A673 (cell line): ENCODE measurements at regions not wholly inside any gene's neighbourhood (a gene's known extent, or its start where the extent isn't known, plus 50 kb on each side); places are given as distances from the start of the nearest gene placed in this dataset.

Experiments used
- BruUV-seq: library from RNA; stranded (reverse); fragments of 400-500 nt; replicated peaks from 2 replicates; lab custom pipeline; 2021; lab: Mats Ljungman, UMichigan
- CTCF ChIA-PET: fragments of 300-600 bp; sonication (Branson Sonifier 250); formaldehyde crosslinking; loops from one replicate; lab custom pipeline; 2022; ENCODE audit warnings: antibody characterized with exemption; lab: Charles Lee
- POLR2A ChIA-PET: fragments of 300-600 bp; sonication (Branson Sonifier 250); formaldehyde crosslinking; loops from one replicate; lab custom pipeline; 2022; ENCODE audit warnings: antibody characterized with exemption; ENCODE audit not compliant: low non-redundant PET; lab: Charles Lee
- DNase-seq: peaks from one replicate; pipeline ENCODE4 v3.0.0-alpha.2; 2015; ENCODE audit warnings: low spot score
- H3K27ac ChIP-seq: fragments of 200-600 bp; sonication (generic); 2 replicates; pipeline ENCODE4 v1.5.1; 2016; ENCODE audit warnings: mixed run types, low read depth, mild to moderate bottlenecking, mixed read lengths, antibody characterized with exemption, low read length; ENCODE audit not compliant: poor library complexity, severe bottlenecking
- H3K27me3 ChIP-seq: fragments of 200-600 bp; sonication (generic); replicated peaks from 2 replicates; pipeline ENCODE4 v1.6.1; 2017; ENCODE audit warnings: mixed run types, low read depth, mild to moderate bottlenecking, mixed read lengths, antibody characterized with exemption, low read length; ENCODE audit not compliant: insufficient read depth, poor library complexity
- H3K36me3 ChIP-seq: fragments of 200-600 bp; sonication (generic); 2 replicates; pipeline ENCODE4 v1.6.1; 2016; ENCODE audit warnings: mixed run types, mild to moderate bottlenecking, mixed read lengths, antibody characterized with exemption, low read length; ENCODE audit not compliant: insufficient read depth, poor library complexity, severe bottlenecking
- H3K4me1 ChIP-seq: fragments of 200-600 bp; sonication (generic); 2 replicates; pipeline ENCODE4 v1.6.1; 2017; ENCODE audit warnings: mixed run types, mild to moderate bottlenecking, mixed read lengths, antibody characterized with exemption, low read length; ENCODE audit not compliant: insufficient read depth, poor library complexity, severe bottlenecking
- H3K4me3 ChIP-seq: fragments of 200-600 bp; sonication (generic); 2 replicates; pipeline ENCODE4 v1.5.1; 2016; ENCODE audit warnings: low read depth, mixed run types, mild to moderate bottlenecking, mixed read lengths, low read length; ENCODE audit not compliant: poor library complexity, severe bottlenecking
- H3K9me3 ChIP-seq: fragments of 200-600 bp; sonication (generic); 2 replicates; pipeline ENCODE4 v1.6.1; 2016; ENCODE audit warnings: mixed run types, low read depth, mild to moderate bottlenecking, mixed read lengths, antibody characterized with exemption, low read length; ENCODE audit not compliant: poor library complexity, severe bottlenecking
- CTCF ChIP-seq: fragments of 300-800, 200-600 bp; sonication (generic); conservative IDR thresholded peaks from 2 replicates; pipeline ENCODE4 v1.5.1; 2017; ENCODE audit warnings: low read depth, mild to moderate bottlenecking, antibody characterized with exemption, low read length, moderate library complexity, mixed read lengths
- EZH2 ChIP-seq: fragments of 200-600 bp; sonication (generic); IDR thresholded peaks from 2 replicates; pipeline ENCODE4 v1.6.1; 2017; ENCODE audit warnings: borderline replicate concordance, low read depth, mild to moderate bottlenecking, mixed read lengths, antibody characterized with exemption, low read length; ENCODE audit not compliant: poor library complexity, severe bottlenecking
- intact Hi-C: fragments of 100-400 bp; cut with micrococcal nuclease; formaldehyde crosslinking; loops from one replicate; pipeline ENCODE4 v1.10.0; 2022; ENCODE audit not compliant: unreplicated experiment

GRCh38 chr21:33998402-33998801 is 75.0 kb upstream of the MRPS6 start:
- intact Hi-C loops = no loop called here
- CTCF ChIA-PET = no interaction called here
- BruUV-seq = no TSS peak

GRCh38 chr21:33997436-33997835 is 75.9 kb upstream of the MRPS6 start:
- no peak overlapping the region for H3K27ac ChIP-seq
- no peaks in the 10 kb centered on the region for H3K36me3 ChIP-seq

More at GRCh38 chr21:33998402-33998801, 75.0 kb upstream of the MRPS6 start:
- H3K36me3 ChIP-seq = no peaks in the 10 kb centered on the region
- no peaks in the 10 kb centered on the region for H3K27me3 ChIP-seq
- DNase-seq = no peak
- no peak overlapping the region for H3K4me3 ChIP-seq
- TF ChIP-seq EZH2 (no peak), CTCF (no peak)
- H3K27ac ChIP-seq = no peak overlapping the region
- POLR2A ChIA-PET = no interaction called here
- no peaks in the 10 kb centered on the region for H3K4me1 ChIP-seq
- no peaks in the 10 kb centered on the region for H3K9me3 ChIP-seq

GRCh38 chr21:33994373-33994772 is 78.8 kb upstream of the ATP5PO start:
- ChIA-PET CTCF (no interaction called here), POLR2A (no interaction called here)
- no TSS peak for BruUV-seq
- no peak for DNase-seq
- no peaks in the 10 kb centered on the region for H3K9me3 ChIP-seq
- H3K27me3 ChIP-seq = no peaks in the 10 kb centered on the region
- H3K36me3 ChIP-seq = no peaks in the 10 kb centered on the region
- no peak overlapping the region for H3K4me3 ChIP-seq
- no peaks in the 10 kb centered on the region for H3K4me1 ChIP-seq
- no peak overlapping the region for H3K27ac ChIP-seq
- no peak for TF ChIP-seq CTCF
- TF ChIP-seq EZH2 = no peak
- intact Hi-C loops = no loop called here

More at GRCh38 chr21:33997436-33997835, 75.9 kb upstream of the MRPS6 start:
- H3K4me1 ChIP-seq = no peaks in the 10 kb centered on the region
- no peak for TF ChIP-seq CTCF
- TF ChIP-seq EZH2 = no peak
- intact Hi-C loops = no loop called here
- POLR2A ChIA-PET = no interaction called here
- no peaks in the 10 kb centered on the region for H3K9me3 ChIP-seq
- no TSS peak for BruUV-seq
- H3K27me3 ChIP-seq = no peaks in the 10 kb centered on the region
- CTCF ChIA-PET = no interaction called here
- DNase-seq = no peak
- no peak overlapping the region for H3K4me3 ChIP-seq
